GM18498 (cell line): ENCODE measurements at regions not wholly inside any gene's neighbourhood (a gene's known extent, or its start where the extent isn't known, plus 50 kb on each side); places are given as distances from the start of the nearest gene placed in this dataset.
"Not testable (repeated sequence)": the region's sequence is repeated elsewhere in the genome, so short reads cannot be mapped to it uniquely, and the experiment has no call there.

Experiments used
- ATAC-seq: cut with Tn5 transposase; IDR thresholded peaks from one replicate; pipeline ENCODE4 v1.9.1; 2021; ENCODE audit warnings: mild to moderate bottlenecking, moderate library complexity; ENCODE audit not compliant: unreplicated experiment

DNA sequence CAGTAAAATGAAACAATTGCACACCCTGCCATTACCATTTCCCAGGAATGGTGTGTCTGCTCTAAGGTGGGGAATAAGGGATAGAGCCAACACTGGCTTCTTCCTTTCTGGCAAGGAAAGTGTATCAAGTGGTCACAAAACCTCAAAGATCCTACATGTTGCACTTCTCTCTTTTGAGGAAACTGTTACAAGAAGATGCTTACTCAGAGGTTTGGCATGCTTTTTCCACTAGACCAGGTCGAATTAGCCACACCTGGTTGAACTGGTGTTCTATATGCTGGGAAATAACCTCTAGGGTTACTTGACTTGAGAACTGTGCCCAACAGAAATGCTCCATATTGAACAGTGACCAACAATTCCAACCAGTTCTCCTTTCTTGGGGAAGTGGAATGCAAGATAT lies 102.9 kb downstream of the LRRN1 start:
- no peak for ATAC-seq

DNA sequence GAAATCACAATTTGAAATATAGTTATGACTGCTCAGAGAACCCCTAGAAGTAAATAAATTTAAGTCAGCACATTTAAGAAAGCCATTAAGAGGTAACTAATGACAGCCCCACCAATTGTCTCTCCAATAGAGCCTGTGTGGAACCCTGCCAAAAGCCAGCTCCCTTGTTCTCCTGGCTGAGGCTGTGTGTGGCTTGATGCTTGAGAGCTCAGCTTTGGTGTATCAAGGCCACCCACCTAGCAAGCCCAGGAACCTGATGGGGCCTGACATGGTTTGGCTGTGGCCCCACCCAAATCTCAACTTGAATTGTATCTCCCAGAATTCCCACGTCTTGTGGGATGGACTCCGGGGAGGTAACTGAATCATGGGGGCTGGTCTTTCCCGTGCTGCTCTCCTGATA lies 106.9 kb downstream of the LRRN1 start:
- ATAC-seq, result no peak

DNA sequence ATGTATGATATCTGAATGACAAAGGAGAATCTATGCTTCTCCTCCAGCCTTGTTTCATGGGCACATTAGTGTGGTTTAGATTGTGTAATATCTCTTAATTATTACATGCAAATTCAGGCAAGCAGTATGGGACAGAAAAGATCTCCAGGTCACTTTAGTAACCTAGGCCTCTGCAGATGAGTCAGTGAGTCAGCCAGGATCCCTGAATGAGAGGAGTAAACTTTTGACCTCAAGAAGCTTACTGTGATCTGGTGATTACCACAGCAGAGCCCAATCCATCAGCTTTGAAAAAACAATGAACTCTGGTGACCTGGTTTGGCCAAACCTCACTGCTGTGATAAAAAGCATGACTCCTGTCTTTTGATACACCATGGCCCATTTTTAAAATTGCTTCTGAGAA lies 107.8 kb downstream of the LRRN1 start:
- no peak for ATAC-seq

DNA sequence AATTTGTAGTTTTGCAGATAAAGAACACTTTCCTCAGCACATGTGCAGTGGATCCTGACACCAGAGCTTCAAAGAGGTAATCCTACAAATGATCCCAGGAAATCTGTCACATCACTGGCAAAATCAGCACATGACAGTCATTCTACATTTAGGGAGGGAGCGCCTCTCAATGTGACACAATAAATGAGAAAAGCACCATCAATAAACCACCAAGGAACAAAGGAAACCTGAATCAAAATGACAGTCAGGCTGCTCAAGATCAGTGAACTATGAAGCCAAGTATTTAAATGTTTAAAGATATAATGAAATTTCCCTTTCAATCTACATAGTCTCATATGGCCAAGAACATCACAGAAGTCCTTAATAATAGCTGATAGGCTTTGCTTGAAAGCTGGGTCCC lies 119.5 kb downstream of the LRRN1 start:
- ATAC-seq, result no peak

DNA sequence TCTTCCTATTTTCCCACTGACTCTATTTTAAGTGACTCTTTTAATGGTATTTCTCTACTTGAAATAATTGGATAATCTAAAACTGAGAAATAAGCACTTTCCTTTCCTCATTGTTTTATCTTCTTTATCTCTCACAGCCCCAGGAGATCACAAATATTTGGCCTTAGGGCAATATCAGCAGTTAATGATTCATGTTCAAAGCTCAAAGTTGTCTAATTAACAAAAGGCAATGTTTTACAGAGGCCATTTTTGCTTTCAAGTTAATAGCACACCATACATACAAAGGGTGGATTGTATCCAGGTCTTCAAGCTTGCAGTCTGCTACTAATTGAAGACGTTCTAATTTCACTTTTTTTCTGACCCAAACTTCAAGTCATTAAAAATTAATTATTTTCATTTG lies 120.1 kb downstream of the LRRN1 start:
- ATAC-seq, result no peak

DNA sequence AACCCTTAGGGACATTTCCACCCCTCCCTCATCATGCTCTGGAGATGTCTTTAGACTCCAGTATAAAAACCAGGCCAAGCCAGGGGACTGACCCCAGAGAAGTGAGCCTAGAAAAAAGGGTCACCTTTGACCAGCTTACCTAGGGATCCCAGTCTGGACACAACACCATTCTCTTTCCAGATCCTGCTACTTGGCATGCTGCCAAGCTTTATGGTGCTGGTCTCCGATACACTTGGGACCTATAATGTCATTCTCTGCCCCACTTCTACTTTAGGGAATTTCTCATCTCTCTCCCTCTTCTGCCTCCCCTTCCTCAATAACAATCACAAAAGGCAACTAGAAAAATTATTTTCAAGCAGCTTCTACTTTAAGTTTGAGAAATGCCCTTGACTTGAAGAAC lies 124.4 kb downstream of the LRRN1 start:
- no peak for ATAC-seq

DNA sequence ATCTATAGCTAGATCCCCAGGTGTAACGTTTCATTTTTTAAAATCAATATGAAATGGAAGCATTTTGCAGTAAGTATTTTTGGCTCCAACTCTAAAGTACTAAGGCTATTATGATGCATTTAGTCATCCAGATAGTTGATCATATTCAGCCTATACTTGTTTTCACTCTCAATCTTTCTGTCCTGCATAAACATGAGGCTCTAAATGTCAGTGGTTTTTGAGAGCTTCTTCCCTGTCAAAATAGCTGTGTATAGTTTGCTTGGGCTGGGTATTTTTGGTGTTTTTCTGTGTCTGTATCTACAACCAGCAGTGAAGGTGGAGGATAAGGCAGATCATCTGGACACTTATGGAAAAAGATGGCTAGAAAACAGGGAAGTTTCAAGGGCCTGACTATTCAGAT lies 128.0 kb downstream of the LRRN1 start:
- ATAC-seq, result no peak

DNA sequence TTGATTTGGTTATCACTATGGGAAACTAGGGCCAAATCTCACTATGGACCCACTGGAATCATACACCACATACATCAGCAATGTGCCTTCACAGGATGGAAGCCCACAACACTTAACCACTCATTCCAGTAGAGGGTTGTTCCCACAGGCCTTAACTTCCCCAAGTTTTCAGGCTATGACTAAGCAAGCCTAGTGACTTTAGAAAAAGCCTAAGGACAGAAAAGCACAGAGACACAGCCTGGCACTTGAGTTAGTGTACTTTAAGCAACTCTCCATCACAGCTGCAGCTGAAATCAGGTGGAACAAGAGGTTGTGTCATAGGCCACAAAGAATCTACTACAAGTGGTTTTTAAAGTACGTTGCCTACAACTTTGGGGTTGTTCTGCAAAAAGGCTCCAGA lies 128.7 kb downstream of the LRRN1 start:
- ATAC-seq, result no peak

DNA sequence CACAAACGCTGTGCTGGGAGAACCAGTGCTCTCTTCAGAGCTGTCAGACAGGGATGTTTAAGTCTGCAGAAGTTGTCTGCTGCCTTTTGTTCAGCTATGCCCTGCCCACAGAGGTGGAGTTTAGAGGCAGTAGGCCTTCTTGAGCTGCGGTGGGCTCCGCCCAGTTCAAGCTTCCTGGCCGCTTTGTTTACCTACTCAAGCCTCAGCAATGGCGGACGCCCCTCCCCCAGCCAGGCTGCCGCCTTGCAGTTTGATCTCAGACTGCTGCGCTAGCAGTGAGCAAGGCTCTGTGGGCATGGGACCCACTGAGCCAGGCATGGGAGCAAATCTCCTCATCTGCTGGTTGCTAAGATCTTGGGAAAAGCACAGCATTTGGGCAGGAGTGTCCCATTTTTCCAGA lies 142.1 kb downstream of the LRRN1 start:
- not testable (repeated sequence) for ATAC-seq

DNA sequence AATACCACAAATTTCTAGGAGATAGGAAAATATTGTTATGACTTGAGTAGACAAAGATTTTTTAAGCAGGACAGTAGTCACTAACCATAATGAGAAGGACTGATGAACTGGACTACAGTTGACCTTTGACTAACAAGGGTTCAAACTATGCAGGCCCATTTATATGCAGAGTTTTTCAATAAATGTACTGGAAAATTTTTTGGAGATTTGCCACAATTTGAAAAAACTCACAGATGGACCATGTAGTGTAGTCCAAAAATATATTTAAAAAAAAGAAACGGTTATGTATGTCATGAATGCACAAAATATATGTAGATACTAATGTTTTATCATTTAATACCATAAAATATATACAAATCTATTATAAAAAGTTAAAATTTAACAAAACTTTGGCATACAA lies 151.8 kb downstream of the LRRN1 start:
- ATAC-seq, result no peak

DNA sequence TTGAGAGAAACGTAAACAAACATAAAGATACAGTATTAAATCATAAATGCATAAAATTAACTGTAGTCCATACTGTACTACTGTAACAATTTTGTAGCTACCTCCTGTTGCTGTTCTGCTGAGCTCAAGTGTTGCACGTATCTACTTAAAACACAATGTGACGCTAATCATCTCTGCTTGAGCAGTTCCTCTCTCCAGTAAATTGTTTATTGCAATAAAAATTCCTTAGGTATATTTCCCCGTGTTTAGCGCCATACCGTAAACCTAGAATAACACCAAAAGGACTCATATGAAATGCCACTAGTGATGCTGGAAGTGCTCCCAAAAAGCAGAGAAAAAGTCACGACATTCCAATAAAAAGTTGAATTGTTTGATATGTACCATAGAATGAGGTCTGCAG lies 152.3 kb downstream of the LRRN1 start:
- ATAC-seq, result no peak

DNA sequence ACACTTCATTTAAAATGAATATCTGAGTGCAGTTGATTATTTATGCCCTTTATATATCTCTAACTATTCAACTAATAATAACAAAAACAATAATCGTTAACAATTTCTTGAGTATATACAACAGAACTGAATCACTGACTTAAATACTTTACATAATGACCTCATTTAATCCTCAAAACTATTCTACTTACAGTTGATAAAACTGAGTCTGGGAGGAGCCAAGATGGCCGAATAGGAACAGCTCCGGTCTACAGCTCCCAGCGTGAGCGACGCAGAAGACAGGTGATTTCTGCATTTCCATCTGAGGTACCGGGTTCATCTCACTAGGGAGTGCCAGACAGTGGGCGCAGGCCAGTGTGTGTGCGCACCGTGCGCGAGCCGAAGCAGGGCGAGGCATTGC lies 163.6 kb downstream of the LRRN1 start:
- not testable (repeated sequence) for ATAC-seq

DNA sequence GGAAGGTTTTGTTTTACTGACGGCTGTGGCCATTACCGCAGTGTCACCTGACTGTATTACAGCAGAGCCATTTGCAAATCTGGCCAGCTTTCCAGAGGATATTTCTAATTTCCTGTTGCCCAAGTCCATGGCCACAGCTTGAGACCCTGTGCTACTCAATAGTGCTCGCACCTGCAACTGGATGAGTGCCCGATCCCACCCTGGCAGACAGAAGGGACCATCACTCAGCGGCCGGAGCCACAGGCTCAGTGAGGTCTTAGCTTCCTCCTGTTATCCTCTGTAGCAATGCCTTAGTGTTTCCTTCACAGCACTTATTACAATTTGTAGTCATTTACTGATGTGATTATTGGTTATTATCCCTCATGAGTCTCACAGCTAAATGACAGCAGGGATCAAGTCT lies 184.8 kb downstream of the LRRN1 start:
- no peak for ATAC-seq

DNA sequence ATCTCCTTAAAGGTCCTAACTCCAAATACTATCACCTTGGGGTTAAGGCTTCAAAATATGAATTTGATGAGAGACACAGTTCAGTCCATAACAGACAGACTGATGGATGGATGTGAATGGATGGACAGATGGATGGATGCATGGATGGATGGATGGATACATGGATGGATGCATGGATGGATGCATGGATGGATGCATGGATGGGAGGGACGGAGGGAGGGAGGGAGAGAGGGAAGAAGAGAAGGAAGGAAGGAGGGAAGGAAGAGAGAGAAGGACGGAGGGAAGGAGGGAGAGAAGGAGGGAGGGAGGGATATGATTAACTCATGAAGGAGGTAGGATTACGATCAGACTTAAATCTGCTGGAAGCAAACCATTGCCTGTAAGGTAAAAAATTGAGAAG lies 192.4 kb downstream of the LRRN1 start:
- ATAC-seq, result no peak

DNA sequence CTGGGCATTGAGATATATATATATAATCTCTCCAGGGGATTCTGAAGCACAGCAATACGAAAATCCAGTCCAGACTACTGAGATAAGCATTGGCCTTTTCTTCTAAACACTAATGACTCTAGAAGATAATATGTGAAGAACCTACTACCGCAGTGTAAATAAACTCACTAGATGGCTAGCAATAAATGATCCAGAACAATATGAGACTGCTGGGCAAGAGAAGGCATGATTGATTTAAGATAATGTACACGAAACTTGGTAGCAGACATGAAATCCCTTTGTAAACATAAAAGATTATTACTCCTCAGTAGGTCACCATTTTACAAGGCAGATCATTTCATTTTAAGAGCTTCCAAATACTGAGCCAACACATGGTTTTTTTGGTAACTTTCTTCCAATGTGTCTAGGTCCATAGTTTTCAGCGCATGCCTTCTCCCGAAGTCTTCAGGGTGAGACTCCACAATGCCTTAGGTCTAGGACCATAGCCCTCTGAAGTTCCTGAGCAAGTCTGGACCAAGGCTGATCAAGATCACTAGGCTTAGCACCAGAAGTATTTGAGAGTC lies 193.2 kb downstream of the LRRN1 start:
- no peak for ATAC-seq

DNA sequence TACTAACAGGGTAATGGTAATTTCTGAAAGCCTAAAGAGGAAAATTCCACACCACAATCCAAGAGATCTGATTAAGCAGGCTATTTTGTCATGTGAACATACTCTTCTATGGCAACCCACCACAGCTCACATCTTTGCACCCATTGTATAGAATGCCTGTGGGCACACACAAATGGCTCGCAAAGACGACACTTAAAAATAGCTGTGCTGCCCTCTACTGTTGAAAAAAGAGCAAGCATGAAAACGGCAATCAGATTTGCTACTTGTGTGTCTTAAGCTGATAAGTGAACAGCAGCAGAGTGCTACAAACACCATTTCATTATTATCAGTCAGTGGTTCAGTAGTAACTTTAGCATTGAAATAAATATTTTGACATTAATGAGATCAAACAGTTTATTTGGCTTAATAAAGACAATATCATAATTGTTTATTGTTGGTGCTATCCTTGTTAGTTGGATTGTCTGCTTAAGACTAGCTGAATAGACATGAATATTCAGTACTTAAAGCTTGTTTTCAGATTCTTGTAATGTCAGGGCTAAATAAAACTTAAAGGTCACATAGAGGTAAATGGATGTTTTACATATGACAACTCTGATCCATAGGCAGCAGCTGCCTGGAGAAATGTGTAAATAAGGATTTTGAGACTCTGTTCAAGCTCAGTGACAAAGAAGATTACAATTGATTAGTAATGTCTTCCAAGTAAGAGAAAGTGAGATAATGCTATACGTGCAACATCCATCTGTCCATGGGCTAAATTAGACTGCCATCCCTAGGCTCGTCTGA lies 199.1 kb downstream of the LRRN1 start:
- ATAC-seq, result peak; percentile 81

DNA sequence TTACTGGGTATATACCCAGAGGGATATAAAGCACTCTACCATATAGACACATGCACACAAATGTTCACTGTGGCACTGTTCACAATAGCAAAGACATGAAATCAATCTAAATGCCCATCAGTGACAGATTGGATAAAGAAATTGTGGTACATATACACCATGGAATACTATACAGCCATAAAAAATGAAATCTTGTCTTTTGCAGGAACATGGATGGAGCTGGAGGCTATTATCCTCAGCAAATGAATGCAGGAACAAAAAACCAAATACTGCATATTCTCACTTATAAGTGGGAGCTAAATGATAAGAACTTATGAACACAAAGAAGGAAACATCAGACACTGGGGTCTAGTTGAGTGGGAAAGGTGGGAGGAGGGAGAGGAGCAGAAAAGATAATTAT lies 200.1 kb downstream of the LRRN1 start:
- not testable (repeated sequence) for ATAC-seq

DNA sequence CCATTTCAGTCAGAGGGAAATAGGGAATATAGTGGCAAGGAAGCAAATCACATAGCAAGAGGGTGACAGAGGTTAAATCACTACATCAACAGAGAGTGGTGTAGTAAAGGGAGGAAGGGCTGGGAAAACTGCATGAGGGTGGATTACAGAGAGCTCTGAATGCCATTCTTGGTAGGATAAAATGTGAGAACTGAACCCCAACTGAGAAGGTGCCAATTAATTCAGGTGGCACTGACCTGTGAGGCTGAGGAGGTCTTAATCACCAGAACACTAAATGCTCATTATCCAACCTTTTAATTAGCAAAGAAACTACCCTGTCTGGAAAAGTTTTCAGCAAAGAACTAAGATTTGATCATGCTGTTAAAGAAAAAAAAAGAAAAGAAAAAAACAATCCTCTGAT lies 202.7 kb downstream of the LRRN1 start:
- ATAC-seq, result no peak

DNA sequence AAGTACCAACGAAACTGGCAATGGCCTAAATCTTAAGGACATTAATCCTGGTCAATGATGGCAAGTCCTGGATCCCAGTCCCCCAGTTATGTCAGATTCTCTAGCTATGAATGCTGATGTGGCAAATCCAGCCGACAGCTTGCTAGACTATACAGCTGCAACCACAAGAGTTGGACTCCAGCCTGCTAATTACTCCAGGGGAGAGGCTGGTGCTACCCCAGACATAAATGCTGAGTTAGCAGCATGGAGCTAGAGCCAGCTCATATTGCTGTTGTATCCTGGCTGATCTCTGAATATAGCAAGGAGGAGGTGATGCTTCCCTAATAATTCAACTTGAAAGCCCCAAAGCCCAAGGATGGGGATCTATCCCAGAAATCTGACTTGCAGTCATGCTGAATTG lies 207.1 kb downstream of the LRRN1 start:
- ATAC-seq, result no peak

DNA sequence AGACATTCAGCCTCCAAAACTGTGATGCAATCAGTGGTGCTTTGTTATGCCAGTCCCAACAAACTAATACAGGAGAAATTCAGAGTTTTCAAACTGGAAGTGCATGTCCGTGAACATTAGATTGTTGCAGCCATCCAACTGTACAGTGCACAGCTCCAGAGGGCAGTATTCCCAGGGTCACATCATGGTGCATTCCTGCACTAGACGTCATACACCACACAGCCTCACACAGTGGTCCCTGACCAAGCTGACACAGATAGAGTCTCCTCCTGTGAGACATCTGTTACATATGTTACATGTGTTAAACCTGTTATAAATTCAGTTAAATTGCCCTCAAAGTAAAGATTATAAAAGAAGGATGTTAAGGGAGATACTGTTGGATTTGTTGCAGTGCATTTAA lies 209.0 kb downstream of the LRRN1 start:
- no peak for ATAC-seq

DNA sequence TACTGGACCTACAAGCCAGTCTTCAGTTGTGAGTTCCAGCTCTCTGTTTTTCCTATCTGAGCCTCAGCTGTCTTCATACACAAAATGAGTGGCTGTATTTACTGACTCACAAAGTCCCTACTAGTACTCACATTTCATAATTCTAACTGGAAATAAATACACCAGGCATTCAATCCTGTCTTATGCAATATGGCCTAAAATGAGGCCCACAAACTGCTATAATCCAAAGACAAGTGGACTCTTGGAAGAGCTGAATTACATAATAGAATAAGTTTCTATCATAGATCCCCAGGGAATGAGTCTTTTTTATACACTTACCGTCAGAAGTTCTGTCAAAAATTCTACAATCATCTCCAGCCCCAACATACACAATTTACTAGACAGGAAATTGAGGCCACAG lies 211.9 kb downstream of the LRRN1 start:
- no peak for ATAC-seq

DNA sequence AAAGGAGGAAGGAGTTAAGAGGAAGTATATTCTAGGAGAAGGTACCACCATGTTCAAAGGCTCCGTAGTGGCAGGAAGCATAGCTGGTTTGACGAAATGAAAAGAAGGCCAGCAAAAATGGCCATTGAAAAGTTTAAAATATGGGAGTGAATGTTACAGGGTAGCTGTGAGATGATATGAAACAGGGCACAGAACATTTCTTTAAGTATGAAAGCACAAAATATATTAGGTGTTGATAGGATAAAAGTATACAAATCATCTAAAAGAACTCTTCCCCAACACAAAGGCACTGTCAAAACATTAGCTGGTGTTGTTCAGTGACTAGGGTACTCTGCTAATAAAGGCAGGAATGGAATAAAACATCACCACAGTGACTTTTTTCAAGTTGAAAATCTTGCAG lies 216.2 kb downstream of the LRRN1 start:
- no peak for ATAC-seq

DNA sequence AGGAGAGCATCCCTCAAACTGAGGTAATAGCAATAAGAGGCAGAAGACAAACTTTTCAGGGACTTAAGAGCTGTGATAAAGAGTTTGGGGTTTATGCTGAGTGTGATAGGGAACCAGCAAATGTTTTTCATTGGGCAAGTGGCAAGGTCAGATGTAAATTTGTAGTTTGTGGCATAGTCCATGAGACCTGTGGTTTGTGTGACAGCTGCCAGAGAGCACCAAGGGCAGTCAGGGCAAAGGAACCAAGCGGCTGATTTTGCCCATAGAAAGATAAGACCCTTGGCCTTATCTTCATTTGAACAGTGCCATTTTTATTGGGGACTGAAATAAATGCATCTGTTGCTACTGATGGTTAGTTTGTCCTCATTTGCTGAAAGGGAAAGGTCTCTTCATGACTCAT lies 220.3 kb downstream of the LRRN1 start:
- ATAC-seq, result no peak
